Neuronal stem cell (in vitro differentiated cells): ENCODE measurements at regions not wholly inside any gene's neighbourhood (a gene's known extent, or its start where the extent isn't known, plus 50 kb on each side); places are given as distances from the start of the nearest gene placed in this dataset.
"Not testable (repeated sequence)": the region's sequence is repeated elsewhere in the genome, so short reads cannot be mapped to it uniquely, and the experiment has no call there.

Source experiments
- DNase-seq: peaks from one replicate; pipeline ENCODE4 v3.0.0-alpha.2; 2013; ENCODE audit warnings: low spot score
- H2AFZ ChIP-seq: one replicate; pipeline ENCODE4 v1.6.1; 2013; ENCODE audit warnings: mild to moderate bottlenecking, low read length, inconsistent platforms
- H2AK5ac ChIP-seq: 2 replicates; pipeline ENCODE4 v1.6.1; 2013; ENCODE audit warnings: low read depth, mild to moderate bottlenecking, inconsistent platforms, low read length, moderate library complexity, mixed read lengths
- H2BK120ac ChIP-seq: 2 replicates; pipeline ENCODE4 v1.6.1; 2013; ENCODE audit warnings: low read depth, mild to moderate bottlenecking, inconsistent platforms, low read length, moderate library complexity, mixed read lengths
- H2BK12ac ChIP-seq: one replicate; pipeline ENCODE4 v1.6.1; 2013; ENCODE audit warnings: low read length, inconsistent platforms
- H2BK15ac ChIP-seq: 2 replicates; pipeline ENCODE4 v1.6.1; 2013; ENCODE audit warnings: mild to moderate bottlenecking, low read length, inconsistent platforms, mixed read lengths
- H2BK5ac ChIP-seq: one replicate; pipeline ENCODE4 v1.6.1; 2013; ENCODE audit warnings: inconsistent platforms, mild to moderate bottlenecking, low read length, moderate library complexity
- H3K14ac ChIP-seq: one replicate; pipeline ENCODE4 v1.6.1; 2013; ENCODE audit warnings: low read length, inconsistent platforms
- H3K18ac ChIP-seq: 2 replicates; pipeline ENCODE4 v1.6.1; 2013; ENCODE audit warnings: low read length, inconsistent platforms
- H3K23ac ChIP-seq: 2 replicates; pipeline ENCODE4 v1.6.1; 2013; ENCODE audit warnings: low read depth, mild to moderate bottlenecking, mixed read lengths, low read length, inconsistent platforms; ENCODE audit not compliant: poor library complexity
- H3K27ac ChIP-seq: replicated peaks from 3 replicates; pipeline ENCODE4 v1.5.1; 2013; ENCODE audit warnings: low read length, inconsistent platforms
- H3K27me3 ChIP-seq, 3 experiments: 2 replicates each; pipeline ENCODE4 v1.6.1; 2013; ENCODE audit warnings: low read length in 3 of 3, mild to moderate bottlenecking in 2 of 3, inconsistent platforms in 1 of 3, low read depth in 1 of 3, mixed read lengths in 1 of 3, moderate library complexity in 1 of 3; ENCODE audit not compliant: control insufficient read depth in 3 of 3, insufficient read depth in 3 of 3
- H3K36me3 ChIP-seq, 2 donors: replicated peaks in 1 of 2; 2 replicates each; pipeline ENCODE4 v1.6.1; 2013; ENCODE audit warnings: low read length in 2 of 2; ENCODE audit not compliant: control insufficient read depth in 2 of 2, insufficient read depth in 2 of 2
- H3K4ac ChIP-seq: 2 replicates; pipeline ENCODE4 v1.6.1; 2013; ENCODE audit warnings: inconsistent platforms, mild to moderate bottlenecking, low read length, moderate library complexity
- H3K4me1 ChIP-seq, 2 donors: 1 replicate in 1 of 2; 2 replicates in 1 of 2; pipeline ENCODE4 v1.6.1; 2013; ENCODE audit warnings: low read length in 2 of 2, low read depth in 1 of 2; ENCODE audit not compliant: control insufficient read depth in 2 of 2, insufficient read depth in 1 of 2
- H3K4me2 ChIP-seq: one replicate; pipeline ENCODE4 v1.6.1; 2013; ENCODE audit warnings: mild to moderate bottlenecking, low read length, inconsistent platforms; ENCODE audit not compliant: insufficient read depth, poor library complexity, severe bottlenecking
- H3K4me3 ChIP-seq, 2 donors: 2 replicates each; pipeline ENCODE4 v1.5.1; 2013; ENCODE audit warnings: low read length in 2 of 2, mild to moderate bottlenecking in 2 of 2, inconsistent platforms in 1 of 2, moderate library complexity in 1 of 2
- H3K79me1 ChIP-seq: one replicate; pipeline ENCODE4 v1.6.1; 2013; ENCODE audit warnings: low read depth, mild to moderate bottlenecking, inconsistent platforms, low read length, moderate library complexity
- H3K9ac ChIP-seq: one replicate; pipeline ENCODE4 v1.6.1; 2013; ENCODE audit warnings: mild to moderate bottlenecking, low read depth, low read length, inconsistent platforms; ENCODE audit not compliant: poor library complexity
- H3K9me3 ChIP-seq, 2 donors: replicated peaks in 1 of 2; 2 replicates each; pipeline versions ENCODE3 to v1.6.1; 2013; ENCODE audit warnings: low read length in 2 of 2, mild to moderate bottlenecking in 2 of 2, inconsistent platforms in 1 of 2, low read depth in 1 of 2, mixed read lengths in 1 of 2, moderate library complexity in 1 of 2; ENCODE audit not compliant: control insufficient read depth in 2 of 2, insufficient read depth in 1 of 2
- H4K8ac ChIP-seq: one replicate; pipeline ENCODE4 v1.6.1; 2013; ENCODE audit warnings: low read depth, mild to moderate bottlenecking, inconsistent platforms, low read length, moderate library complexity
- H4K91ac ChIP-seq: one replicate; pipeline ENCODE4 v1.6.1; 2013; ENCODE audit warnings: low read length, low read depth, mild to moderate bottlenecking, inconsistent platforms; ENCODE audit not compliant: poor library complexity
- WGBS, 2 donors: extraction: QIAGEN DNeasy Blood & Tissue Kit; methylation state at CpG; one replicate each; pipeline ENCODE4 v1.1.7; 2013; ENCODE audit warnings: missing lambda C conversion rate in 2 of 2, mixed read lengths in 1 of 2; ENCODE audit not compliant: insufficient read length in 2 of 2, insufficient replicate concordance in 1 of 2; ENCODE audit errors: extremely low coverage in 2 of 2; 5-methylcytosine and 5-hydroxymethylcytosine counted together

- Histone ChIP-seq H2AK5ac (no peak overlapping the region), H3K18ac (no peak overlapping the region), H3K4me2 (no peak overlapping the region), H3K4ac (no peak overlapping the region), H3K4me1 (no peaks in the 10 kb centered on the region), H3K23ac (no peak overlapping the region), H3K27ac (no peak overlapping the region), H3K9me3 (no peaks in the 10 kb centered on the region), H3K9ac (no peak overlapping the region), H2BK15ac (no peak overlapping the region), H3K79me1 (no peaks in the 10 kb centered on the region), H4K8ac (no peak overlapping the region), H3K4me3 (no peak overlapping the region), H2BK5ac (no peak overlapping the region), H3K36me3 (no peaks in the 10 kb centered on the region), H3K14ac (no peak overlapping the region), H2BK120ac (no peak overlapping the region), H4K91ac (no peak overlapping the region), H2AFZ (no peak overlapping the region), H3K27me3 (no peaks in the 10 kb centered on the region), H2BK12ac (no peak overlapping the region)
- no peak for DNase-seq
- WGBS, 2 donors, result no CpG with 5 or more reads among the region's 1 CpG
These were observed 241.5 kb upstream of the IGFBP7 start for GRCh38 chr4:57351731-57352130.

GRCh38 chr4:57344296-57344695, 234.1 kb upstream of the IGFBP7 start:
- H3K4me2 ChIP-seq, result no peak overlapping the region
- H3K36me3 ChIP-seq, result no peaks in the 10 kb centered on the region
- H3K14ac ChIP-seq, result no peak overlapping the region
- no peak overlapping the region for H4K8ac ChIP-seq
- H2BK15ac ChIP-seq, result no peak overlapping the region
- no peak for DNase-seq
- WGBS, 2 donors, result no CpG with 5 or more reads among the region's 2 CpGs
- H3K27ac ChIP-seq, result no peak overlapping the region
- no peak overlapping the region for H2BK12ac ChIP-seq
- H3K4ac ChIP-seq, result no peak overlapping the region
- H3K4me3 ChIP-seq, result no peak overlapping the region
- H3K4me1 ChIP-seq, result no peaks in the 10 kb centered on the region
- H2AK5ac ChIP-seq, result no peak overlapping the region
- no peak overlapping the region for H4K91ac ChIP-seq
- no peak overlapping the region for H3K9ac ChIP-seq
- H3K18ac ChIP-seq, result no peak overlapping the region
- H2BK5ac ChIP-seq, result no peak overlapping the region
- no peaks in the 10 kb centered on the region for H3K79me1 ChIP-seq
- H3K9me3 ChIP-seq, result no peaks in the 10 kb centered on the region
- H3K27me3 ChIP-seq, result no peaks in the 10 kb centered on the region
- H2AFZ ChIP-seq, result no peak overlapping the region
- no peak overlapping the region for H3K23ac ChIP-seq
- no peak overlapping the region for H2BK120ac ChIP-seq

- no peak overlapping the region for H2AK5ac ChIP-seq
- no peaks in the 10 kb centered on the region for H3K79me1 ChIP-seq
- H3K4me1 ChIP-seq, result no peaks in the 10 kb centered on the region
- no peak overlapping the region for H2BK12ac ChIP-seq
- no peaks in the 10 kb centered on the region for H3K27me3 ChIP-seq
- no peak overlapping the region for H3K4ac ChIP-seq
- no peak overlapping the region for H2BK120ac ChIP-seq
- no peak overlapping the region for H3K4me2 ChIP-seq
- no peaks in the 10 kb centered on the region for H3K9me3 ChIP-seq
- H3K36me3 ChIP-seq, result no peaks in the 10 kb centered on the region
- no peak overlapping the region for H2BK5ac ChIP-seq
- no peak overlapping the region for H3K23ac ChIP-seq
- no peak overlapping the region for H3K18ac ChIP-seq
- no peak overlapping the region for H3K4me3 ChIP-seq
- no peak overlapping the region for H3K9ac ChIP-seq
- no peak overlapping the region for H4K91ac ChIP-seq
- no peak overlapping the region for H3K14ac ChIP-seq
- H4K8ac ChIP-seq, result no peak overlapping the region
- no CpG with 5 or more reads among the region's 2 CpGs for WGBS, 2 donors
- H2BK15ac ChIP-seq, result no peak overlapping the region
- no peak overlapping the region for H2AFZ ChIP-seq
- H3K27ac ChIP-seq, result no peak overlapping the region
- DNase-seq, result no peak
These were observed 232.2 kb upstream of the IGFBP7 start for GRCh38 chr4:57342411-57342810.

- H3K4me1 ChIP-seq, H3K4me2 ChIP-seq, H3K23ac ChIP-seq, H2BK5ac ChIP-seq, H3K27me3 ChIP-seq, H3K18ac ChIP-seq, H3K4ac ChIP-seq, H3K9me3 ChIP-seq, H2BK15ac ChIP-seq, H3K79me1 ChIP-seq, H3K4me3 ChIP-seq, DNase-seq, H3K9ac ChIP-seq, H3K14ac ChIP-seq, H4K91ac ChIP-seq, H2BK120ac ChIP-seq, H3K27ac ChIP-seq, H2BK12ac ChIP-seq, H4K8ac ChIP-seq, H3K36me3 ChIP-seq, H2AK5ac ChIP-seq, H2AFZ ChIP-seq: not testable (repeated sequence)
These were observed 228.7 kb upstream of the IGFBP7 start for GRCh38 chr4:57338861-57339260.
